Stomach (tissue), 8 donors: ENCODE measurements at regions not wholly inside any gene's neighbourhood (a gene's known extent, or its start where the extent isn't known, plus 50 kb on each side); places are given as distances from the start of the nearest gene placed in this dataset.
A peak's percentile ranks its signal among the peaks of the same experiment; 100 is the strongest.

Experiments
- DNase-seq, 2 donors: peaks; one replicate each; pipeline versions ENCODE4 v3.0.0 to v3.0.0-alpha.2; 2013 to 2019
- H3K27ac ChIP-seq, 5 donors: fragments of 200-600 bp in 4 of 5; sonication (generic) in 4 of 5; one replicate each; pipeline ENCODE4 v1.5.1; 2013 to 2019; ENCODE audit warnings: mild to moderate bottlenecking in 1 of 5, moderate library complexity in 1 of 5
- H3K27me3 ChIP-seq, 3 donors: fragments of 200-600 bp; sonication (generic); one replicate each; pipeline ENCODE4 v1.5.1; 2017 to 2019; ENCODE audit warnings: mixed run types in 1 of 3
- H3K36me3 ChIP-seq, 4 donors: fragments of 200-600 bp; sonication (generic); 1 replicate in 3 of 4; 2 replicates in 1 of 4; pipeline ENCODE4 v1.5.1; 2016 to 2019
- H3K4me1 ChIP-seq, 4 donors: fragments of 200-600 bp; sonication (generic); one replicate each; pipeline ENCODE4 v1.5.1; 2016 to 2019
- H3K4me3 ChIP-seq, 4 donors: fragments of 200-600 bp; sonication (generic) in 3 of 4; one replicate each; pipeline ENCODE4 v1.5.1; 2016 to 2019; ENCODE audit warnings: mild to moderate bottlenecking in 1 of 4
- H3K9me3 ChIP-seq, 4 donors: fragments of 200-600 bp; sonication (generic); one replicate each; pipeline ENCODE4 v1.5.1; 2016 to 2019
- EP300 ChIP-seq: sonication (generic); formaldehyde crosslinking; IDR thresholded peaks from one replicate; pipeline ENCODE4 v1.6.1; 2017; ENCODE audit warnings: antibody characterized with exemption
- POLR2A ChIP-seq, 4 donors: fragments of 450-650 bp; IDR thresholded peaks; one replicate each; pipeline ENCODE4 v1.6.1; 2016; ENCODE audit warnings: antibody characterized with exemption in 4 of 4, control low read depth in 2 of 4, mild to moderate bottlenecking in 1 of 4, moderate library complexity in 1 of 4
- POLR2AphosphoS5 ChIP-seq, 3 donors: sonication (generic); formaldehyde crosslinking; IDR thresholded peaks; one replicate each; pipeline ENCODE4 v1.6.1; 2016; ENCODE audit warnings: antibody characterized with exemption in 3 of 3
- WGBS, 5 donors: extraction: QIAGEN DNeasy Blood & Tissue Kit in 3 of 5; methylation state at CpG; one replicate each; pipeline versions ENCODE4 v1.1.5 to v1.1.7; 2013 to 2018; 5-methylcytosine and 5-hydroxymethylcytosine counted together
- intact Hi-C: fragments of 100-400 bp; cut with DNase I; formaldehyde crosslinking; loops from one replicate; pipeline ENCODE4 v1.15.1; 2023; ENCODE audit warnings: low total_unique reads
- TF ChIP-seq, protein P1 (sequence below), 7 experiments: fragments of 450-650 bp in 4 of 7; fragments of 200-600 bp in 3 of 7; sonication (generic) in 3 of 7; IDR thresholded peaks; one replicate each; pipeline ENCODE4 v1.5.1; 2016 to 2019; ENCODE audit warnings: antibody characterized with exemption in 7 of 7, control low read depth in 2 of 7, mild to moderate bottlenecking in 1 of 7
- donor health status: healthy with polysubstance abuse.
- donor health status: Bipolar disorder and iron deficiency.
- donor health status: healthy.

GRCh38 chr9:78130004-78130403, 98.4 kb upstream of the GNAQ start:
- no peaks in the 10 kb centered on the region for H3K27me3 ChIP-seq
- 67 to 80% (median 77%) methylated on average over 6 of the region's 6 CpGs for WGBS, 5 donors
- TF ChIP-seq, protein P1, sequence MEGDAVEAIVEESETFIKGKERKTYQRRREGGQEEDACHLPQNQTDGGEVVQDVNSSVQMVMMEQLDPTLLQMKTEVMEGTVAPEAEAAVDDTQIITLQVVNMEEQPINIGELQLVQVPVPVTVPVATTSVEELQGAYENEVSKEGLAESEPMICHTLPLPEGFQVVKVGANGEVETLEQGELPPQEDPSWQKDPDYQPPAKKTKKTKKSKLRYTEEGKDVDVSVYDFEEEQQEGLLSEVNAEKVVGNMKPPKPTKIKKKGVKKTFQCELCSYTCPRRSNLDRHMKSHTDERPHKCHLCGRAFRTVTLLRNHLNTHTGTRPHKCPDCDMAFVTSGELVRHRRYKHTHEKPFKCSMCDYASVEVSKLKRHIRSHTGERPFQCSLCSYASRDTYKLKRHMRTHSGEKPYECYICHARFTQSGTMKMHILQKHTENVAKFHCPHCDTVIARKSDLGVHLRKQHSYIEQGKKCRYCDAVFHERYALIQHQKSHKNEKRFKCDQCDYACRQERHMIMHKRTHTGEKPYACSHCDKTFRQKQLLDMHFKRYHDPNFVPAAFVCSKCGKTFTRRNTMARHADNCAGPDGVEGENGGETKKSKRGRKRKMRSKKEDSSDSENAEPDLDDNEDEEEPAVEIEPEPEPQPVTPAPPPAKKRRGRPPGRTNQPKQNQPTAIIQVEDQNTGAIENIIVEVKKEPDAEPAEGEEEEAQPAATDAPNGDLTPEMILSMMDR (IDR thresholded peaks at IDR 0.05): no peak
- TF ChIP-seq POLR2A (IDR thresholded peaks at IDR 0.05) (no peak), POLR2AphosphoS5 (IDR thresholded peaks at IDR 0.05) (no peak), EP300 (no peak)
- peak in 1 of 2 donors; percentile 36 for DNase-seq
- no peaks in the 10 kb centered on the region for H3K9me3 ChIP-seq
- peaks cover 0 to 12% (median 4%) of the 10 kb centered on the region in 4 donors for H3K4me1 ChIP-seq
- H3K36me3 ChIP-seq: no peaks in the 10 kb centered on the region
- H3K27ac ChIP-seq: no peak overlapping the region
- intact Hi-C loops: no loop called here
- H3K4me3 ChIP-seq: no peak overlapping the region

GRCh38 chr9:78127279-78128225, 95.9 kb upstream of the GNAQ start:
- no peaks in the 10 kb centered on the region for H3K27me3 ChIP-seq
- H3K36me3 ChIP-seq: no peaks in the 10 kb centered on the region
- H3K27ac ChIP-seq: no peak overlapping the region
- no peak overlapping the region for H3K4me3 ChIP-seq
- H3K4me1 ChIP-seq: peaks cover 0 to 7% (median 2%) of the 10 kb centered on the region in 4 donors
- no peak for TF ChIP-seq EP300
- TF ChIP-seq POLR2AphosphoS5 (IDR thresholded peaks at IDR 0.05): no peak
- TF ChIP-seq, protein P1 (IDR thresholded peaks at IDR 0.05): no peak
- no peak for TF ChIP-seq POLR2A (IDR thresholded peaks at IDR 0.05)
- WGBS, 5 donors: 64 to 75% (median 73%) methylated on average over 5 of the region's 5 CpGs
- no peaks in the 10 kb centered on the region for H3K9me3 ChIP-seq
- DNase-seq: peak in 1 of 2 donors; percentile 39
- intact Hi-C loops: no loop called here

- Histone ChIP-seq H3K4me3 (no peak overlapping the region), H3K9me3 (no peaks in the 10 kb centered on the region), H3K4me1 (peaks cover 0 to 6% (median 0%) of the 10 kb centered on the region in 4 donors), H3K36me3 (no peaks in the 10 kb centered on the region), H3K27me3 (no peaks in the 10 kb centered on the region), H3K27ac (no peak overlapping the region)
- DNase-seq: no peak
- 53 to 70% (median 59%) methylated on average over 1 of the region's 1 CpG for WGBS, 5 donors
- TF ChIP-seq POLR2AphosphoS5 (IDR thresholded peaks at IDR 0.05) (no peak), EP300 (no peak), POLR2A (IDR thresholded peaks at IDR 0.05) (no peak)
- TF ChIP-seq, protein P1 (IDR thresholded peaks at IDR 0.05): no peak
- intact Hi-C loops: no loop called here
Measured at GRCh38 chr9:78123808-78124207, 92.2 kb upstream of the GNAQ start.

GRCh38 chr9:78122631-78123030, 91.0 kb upstream of the GNAQ start:
- Histone ChIP-seq H3K9me3 (no peaks in the 10 kb centered on the region), H3K27ac (no peak overlapping the region), H3K36me3 (no peaks in the 10 kb centered on the region), H3K4me3 (no peak overlapping the region), H3K27me3 (no peaks in the 10 kb centered on the region), H3K4me1 (peaks cover 0 to 6% (median 0%) of the 10 kb centered on the region in 4 donors)
- no peak for DNase-seq
- intact Hi-C loops: no loop called here
- 83 to 92% (median 88%) methylated on average over 5 of the region's 5 CpGs for WGBS, 5 donors
- no peak for TF ChIP-seq POLR2A (IDR thresholded peaks at IDR 0.05)
- TF ChIP-seq POLR2AphosphoS5 (IDR thresholded peaks at IDR 0.05): no peak
- no peak for TF ChIP-seq EP300
- TF ChIP-seq, protein P1 (IDR thresholded peaks at IDR 0.05): no peak
